ENCODE measurements at regions not wholly inside any gene's neighbourhood (a gene's known extent, or its start where the extent isn't known, plus 50 kb on each side); places are given as distances from the start of the nearest gene placed in this dataset.

GRCh38 chr13:73599232-73600128 lies 534.7 kb downstream of the KLF12 start:
- no peak for TF ChIP-seq CTCF (IDR thresholded peaks at IDR 0.05)
- H3K36me3 ChIP-seq (ENCODE audit: insufficient read depth, low read length) = no peaks in the 10 kb centered on the region
- ATAC-seq (ENCODE audit: poor library complexity) (no peak), DNase-seq (no peak)
- no peaks in the 10 kb centered on the region for H3K9me3 ChIP-seq (ENCODE audit: control insufficient read depth in 1 of 2, insufficient read depth in 1 of 2, low read length in 2 of 2)
- intact Hi-C loops (cut with DNase I, micrococcal nuclease) = no loop called here
- POLR2A ChIA-PET = interaction anchor here (0.7 kb wide), 1 partner anchor 345 kb away, joined by 3 read pairs; no protein-coding TSS in a partner anchor
- H3K4me3 ChIP-seq (ENCODE audit: low read length) = no peak overlapping the region
- Mint-ChIP-seq H3K27me3 (no peaks in the 10 kb centered on the region), H3K36me3 (ENCODE audit: low read depth) (no peaks in the 10 kb centered on the region), H3K9me3 (peaks cover 6% of the 10 kb centered on the region), H3K4me3 (no peak overlapping the region), H3K27ac (no peak overlapping the region), H3K4me1 (ENCODE audit: low read depth) (peaks cover 8% of the 10 kb centered on the region)
- no peak overlapping the region for H3K27ac ChIP-seq (ENCODE audit: low read depth in 1 of 2, low read length in 2 of 2)
- CTCF ChIA-PET = no interaction called here
- H3K27me3 ChIP-seq (ENCODE audit: control insufficient read depth in 1 of 2, insufficient read depth in 2 of 2, low read length in 2 of 2) = no peaks in the 10 kb centered on the region
- no peaks in the 10 kb centered on the region for H3K4me1 ChIP-seq (ENCODE audit: insufficient read depth, low read length)

GRCh38 chr13:73598020-73598712 lies 536.0 kb downstream of the KLF12 start:
- DNase-seq (no peak), ATAC-seq (ENCODE audit: poor library complexity) (no peak)
- no peaks in the 10 kb centered on the region for H3K36me3 Mint-ChIP-seq (ENCODE audit: low read depth)
- H3K27me3 ChIP-seq (ENCODE audit: control insufficient read depth in 1 of 2, insufficient read depth in 2 of 2, low read length in 2 of 2) = no peaks in the 10 kb centered on the region
- intact Hi-C loops (cut with DNase I, micrococcal nuclease) = no loop called here
- POLR2A ChIA-PET = interaction anchor here (1.3 kb wide), 1 partner anchor 27 kb away, joined by 3 read pairs; no protein-coding TSS in a partner anchor
- CTCF ChIA-PET = no interaction called here
- H3K4me1 Mint-ChIP-seq (ENCODE audit: low read depth) = peaks cover 8% of the 10 kb centered on the region
- no peaks in the 10 kb centered on the region for H3K36me3 ChIP-seq (ENCODE audit: insufficient read depth, low read length)
- no peak for TF ChIP-seq CTCF (IDR thresholded peaks at IDR 0.05)
- no peak overlapping the region for H3K4me3 Mint-ChIP-seq
- H3K27ac Mint-ChIP-seq = no peak overlapping the region
- no peaks in the 10 kb centered on the region for H3K9me3 Mint-ChIP-seq
- no peaks in the 10 kb centered on the region for H3K4me1 ChIP-seq (ENCODE audit: insufficient read depth, low read length)
- no peaks in the 10 kb centered on the region for H3K9me3 ChIP-seq (ENCODE audit: control insufficient read depth in 1 of 2, insufficient read depth in 1 of 2, low read length in 2 of 2)
- no peak overlapping the region for H3K27ac ChIP-seq (ENCODE audit: low read depth in 1 of 2, low read length in 2 of 2)
- no peak overlapping the region for H3K4me3 ChIP-seq (ENCODE audit: low read length)
- H3K27me3 Mint-ChIP-seq = no peaks in the 10 kb centered on the region

- Mint-ChIP-seq H3K9me3 (no peaks in the 10 kb centered on the region), H3K36me3 (ENCODE audit: low read depth) (no peaks in the 10 kb centered on the region), H3K27me3 (no peaks in the 10 kb centered on the region), H3K4me3 (no peak overlapping the region), H3K27ac (peak overlapping the region; percentile 7), H3K4me1 (ENCODE audit: low read depth) (peaks cover 8% of the 10 kb centered on the region)
- DNase-seq (peak in 2 of 14 experiments; percentile 2 to 34), ATAC-seq (ENCODE audit: poor library complexity) (peak; percentile 49)
- Histone ChIP-seq H3K9me3 (ENCODE audit: control insufficient read depth in 1 of 2, insufficient read depth in 1 of 2, low read length in 2 of 2) (no peaks in the 10 kb centered on the region), H3K4me1 (ENCODE audit: insufficient read depth, low read length) (no peaks in the 10 kb centered on the region), H3K27ac (ENCODE audit: low read depth in 1 of 2, low read length in 2 of 2) (no peak overlapping the region), H3K27me3 (ENCODE audit: control insufficient read depth in 1 of 2, insufficient read depth in 2 of 2, low read length in 2 of 2) (no peaks in the 10 kb centered on the region), H3K4me3 (ENCODE audit: low read length) (no peak overlapping the region), H3K36me3 (ENCODE audit: insufficient read depth, low read length) (no peaks in the 10 kb centered on the region)
- no peak for TF ChIP-seq CTCF (IDR thresholded peaks at IDR 0.05)
- ChIA-PET POLR2A (no interaction called here), CTCF (no interaction called here)
- intact Hi-C loops (cut with DNase I, micrococcal nuclease) = no loop called here
Observed at GRCh38 chr13:73596382-73596781, 537.6 kb downstream of the KLF5 start.
